ENCODE measurements at regions not wholly inside any gene's neighbourhood (a gene's known extent, or its start where the extent isn't known, plus 50 kb on each side); places are given as distances from the start of the nearest gene placed in this dataset.
"Not testable (repeated sequence)": the region's sequence is repeated elsewhere in the genome, so short reads cannot be mapped to it uniquely, and the experiment has no call there.

GRCh38 chr4:100034023-100034664 is 84.1 kb upstream of the H2AZ1 start:
- no peak for DNase-seq (ENCODE audit: low read depth in 2 of 2)

GRCh38 chr4:100026066-100026465 is 76.0 kb upstream of the H2AZ1 start:
- no peak for DNase-seq (ENCODE audit: low read depth in 2 of 2)

DNA sequence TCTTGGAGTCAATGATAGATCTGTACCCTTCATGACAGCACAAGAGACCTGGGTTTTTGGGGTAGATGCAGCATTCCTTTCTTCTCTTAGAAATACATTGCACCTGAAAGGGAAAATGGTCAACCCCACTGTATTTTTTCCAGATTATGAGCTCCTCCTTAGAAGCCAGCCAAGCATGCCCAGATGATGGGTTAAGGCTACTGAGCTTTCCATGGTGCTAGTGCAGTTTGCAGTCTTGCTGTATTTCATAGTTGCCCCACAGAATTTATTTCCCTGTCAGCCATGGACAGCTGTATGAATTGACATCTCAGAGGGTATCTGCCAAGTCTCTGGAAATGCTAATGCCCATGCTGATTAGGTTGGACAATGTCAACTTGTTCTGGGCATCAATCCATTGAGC is 73.7 kb upstream of the H2AZ1 start:
- no peak for DNase-seq (ENCODE audit: low read depth in 2 of 2)

DNA sequence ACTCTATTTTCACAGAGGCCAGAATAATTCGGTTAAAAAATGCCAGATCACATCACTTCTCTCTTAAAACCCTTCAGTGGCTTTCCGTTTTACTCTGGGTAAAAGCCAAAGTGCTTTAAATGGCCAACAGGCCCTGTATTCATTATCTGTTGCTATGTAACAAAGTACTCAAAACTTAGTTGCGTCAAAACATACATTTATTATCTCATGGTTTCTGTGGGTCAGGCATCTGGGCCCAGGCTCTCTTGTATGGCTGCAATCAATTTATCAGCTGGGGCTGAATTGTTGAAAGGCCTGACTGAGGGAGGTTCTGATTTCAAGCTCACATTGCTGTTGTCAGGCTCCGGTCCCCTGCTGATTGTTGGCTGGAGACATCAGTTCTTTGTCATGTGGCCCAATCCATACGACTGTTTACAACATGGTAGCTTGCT is 72.7 kb upstream of the H2AZ1 start:
- no peak for DNase-seq (ENCODE audit: low read depth in 2 of 2)

DNA sequence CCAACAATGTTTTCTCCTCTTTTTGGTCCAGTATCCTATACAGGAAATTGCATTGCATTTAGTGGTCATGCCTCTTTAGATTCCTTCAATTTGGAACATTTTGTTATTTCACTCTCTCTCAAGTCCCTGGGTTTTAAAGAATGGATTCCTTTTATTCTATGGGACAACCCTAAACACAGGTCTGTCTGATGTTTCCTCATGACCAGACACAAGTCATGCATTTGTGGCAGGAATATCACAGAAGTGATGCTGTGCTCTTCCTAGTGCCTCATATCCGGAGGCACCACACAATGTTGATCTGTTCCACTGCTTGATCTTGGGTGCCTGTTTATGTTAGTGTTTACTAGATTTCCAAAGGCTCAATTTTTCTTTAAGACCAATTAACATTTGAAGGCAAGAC is 69.7 kb upstream of the H2AZ1 start:
- no peak for DNase-seq (ENCODE audit: low read depth in 2 of 2)

GRCh38 chr4:100017637-100018310 is 67.7 kb upstream of the H2AZ1 start:
- DNase-seq (ENCODE audit: low read depth in 2 of 2), result no peak

GRCh38 chr4:100016191-100016590 is 66.1 kb upstream of the H2AZ1 start:
- no peak for DNase-seq (ENCODE audit: low read depth in 2 of 2)

DNA sequence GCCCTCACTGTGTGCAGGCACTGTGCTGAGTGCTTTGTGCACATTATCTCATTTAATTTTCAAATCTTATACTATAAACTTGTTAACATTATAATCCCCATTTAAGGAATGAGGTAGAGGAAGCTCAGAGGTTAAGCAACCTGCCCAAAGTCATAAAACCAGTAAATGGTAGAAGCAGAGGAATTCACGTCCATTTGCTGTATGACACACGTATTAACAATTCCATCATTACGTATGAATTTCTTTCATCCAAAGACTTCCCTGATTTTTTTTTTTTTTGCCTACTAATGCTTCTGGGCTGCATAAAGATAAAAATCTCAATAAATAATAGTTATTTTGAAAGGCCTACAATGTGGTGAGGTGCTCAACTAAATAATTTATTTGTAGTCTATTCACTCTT is 64.5 kb upstream of the H2AZ1 start:
- DNase-seq (ENCODE audit: low read depth in 2 of 2), result no peak

DNA sequence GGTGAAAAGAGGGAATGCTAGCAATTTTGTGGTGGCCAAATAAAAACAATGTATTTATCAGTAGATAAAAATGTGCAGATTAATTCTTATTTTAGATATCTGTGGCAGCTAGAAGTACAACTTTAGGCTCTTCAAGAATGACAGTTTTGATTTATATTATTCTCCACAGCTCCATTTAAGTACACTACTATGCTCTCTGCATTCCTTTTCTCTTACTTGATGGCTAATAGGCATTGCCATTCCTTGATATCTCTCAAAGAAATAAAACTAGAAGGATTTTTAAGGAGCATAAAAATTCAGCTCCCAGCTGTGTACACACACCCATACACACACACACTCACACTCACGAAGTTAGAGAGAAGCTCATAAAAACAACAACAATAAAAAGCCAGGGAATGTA is 59.4 kb upstream of the H2AZ1 start:
- no peak for DNase-seq (ENCODE audit: low read depth in 2 of 2)

GRCh38 chr4:100008048-100008447 is 58.0 kb upstream of the H2AZ1 start:
- DNase-seq (ENCODE audit: low read depth in 2 of 2), result no peak

DNA sequence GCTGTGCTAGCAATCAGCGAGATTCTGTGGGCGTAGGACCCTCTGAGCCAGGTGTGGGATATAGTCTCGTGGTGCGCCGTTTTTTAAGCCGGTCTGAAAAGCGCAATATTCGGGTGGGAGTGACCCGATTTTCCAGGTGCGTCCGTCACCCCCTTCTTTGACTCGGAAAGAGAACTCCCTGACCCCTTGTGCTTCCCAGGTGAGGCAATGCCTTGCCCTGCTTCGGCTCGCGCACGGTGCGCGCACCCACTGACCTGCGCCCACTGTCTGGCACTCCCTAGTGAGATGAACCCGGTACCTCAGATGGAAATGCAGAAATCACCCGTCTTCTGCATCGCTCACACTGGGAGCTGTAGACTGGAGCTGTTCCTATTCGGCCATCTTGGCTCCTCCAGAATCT is 56.1 kb upstream of the H2AZ1 start:
- not testable (repeated sequence) for DNase-seq (ENCODE audit: low read depth in 2 of 2)
